GM19351 (cell line): ENCODE measurements at regions not wholly inside any gene's neighbourhood (a gene's known extent, or its start where the extent isn't known, plus 50 kb on each side); places are given as distances from the start of the nearest gene placed in this dataset.

Experiments used
- ATAC-seq: cut with Tn5 transposase; IDR thresholded peaks from one replicate; pipeline ENCODE4 v1.9.1; 2021; ENCODE audit warnings: mild to moderate bottlenecking, moderate library complexity; ENCODE audit not compliant: unreplicated experiment

DNA sequence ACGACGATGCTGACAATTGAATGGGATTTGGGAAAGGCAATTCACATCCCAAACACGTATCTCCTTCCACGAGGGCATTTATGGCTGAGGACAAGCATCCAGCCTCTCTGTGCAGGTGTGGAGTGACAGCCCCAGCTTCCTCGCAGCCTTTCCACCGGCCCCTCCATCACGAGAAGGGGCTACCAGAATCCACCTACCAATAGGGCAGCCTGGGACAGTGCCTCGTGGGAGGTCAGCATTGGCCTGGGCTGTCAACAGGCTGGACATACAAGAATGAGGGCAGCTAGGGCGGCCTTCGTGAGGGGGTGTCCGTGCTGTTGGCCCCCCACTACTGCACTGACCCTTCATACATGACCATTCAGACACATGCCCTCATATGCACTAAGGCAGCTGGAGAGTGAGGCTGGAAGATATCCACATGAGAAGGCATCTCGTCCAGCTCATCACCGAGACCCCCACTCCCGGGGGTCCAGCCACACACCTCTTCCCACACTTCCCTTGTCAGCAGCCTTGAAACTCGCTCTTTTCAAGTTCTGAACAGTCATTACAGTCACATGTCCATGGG, 81.0 kb upstream of the ADRA2C start:
- ATAC-seq, result no peak

DNA sequence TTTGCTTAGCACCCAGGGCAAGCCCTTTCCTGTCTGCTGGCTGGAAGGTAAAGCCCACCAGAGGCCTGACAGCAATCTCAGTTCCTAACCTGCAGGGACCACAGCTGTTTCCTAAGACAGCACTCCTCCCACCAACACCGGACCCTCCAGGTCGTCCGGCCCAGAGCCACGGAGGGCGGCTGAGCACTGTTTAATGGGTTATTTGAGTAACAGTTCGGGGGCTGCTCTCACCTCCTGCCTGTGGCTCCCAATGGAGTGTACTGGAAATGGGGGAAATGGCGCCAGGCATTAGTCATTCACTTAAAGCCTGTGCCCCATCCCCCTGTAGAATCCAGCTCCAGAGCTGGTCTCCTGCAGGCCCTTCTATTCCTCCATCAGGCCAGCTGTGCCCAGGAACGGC, 81.6 kb upstream of the ADRA2C start:
- no peak for ATAC-seq

DNA sequence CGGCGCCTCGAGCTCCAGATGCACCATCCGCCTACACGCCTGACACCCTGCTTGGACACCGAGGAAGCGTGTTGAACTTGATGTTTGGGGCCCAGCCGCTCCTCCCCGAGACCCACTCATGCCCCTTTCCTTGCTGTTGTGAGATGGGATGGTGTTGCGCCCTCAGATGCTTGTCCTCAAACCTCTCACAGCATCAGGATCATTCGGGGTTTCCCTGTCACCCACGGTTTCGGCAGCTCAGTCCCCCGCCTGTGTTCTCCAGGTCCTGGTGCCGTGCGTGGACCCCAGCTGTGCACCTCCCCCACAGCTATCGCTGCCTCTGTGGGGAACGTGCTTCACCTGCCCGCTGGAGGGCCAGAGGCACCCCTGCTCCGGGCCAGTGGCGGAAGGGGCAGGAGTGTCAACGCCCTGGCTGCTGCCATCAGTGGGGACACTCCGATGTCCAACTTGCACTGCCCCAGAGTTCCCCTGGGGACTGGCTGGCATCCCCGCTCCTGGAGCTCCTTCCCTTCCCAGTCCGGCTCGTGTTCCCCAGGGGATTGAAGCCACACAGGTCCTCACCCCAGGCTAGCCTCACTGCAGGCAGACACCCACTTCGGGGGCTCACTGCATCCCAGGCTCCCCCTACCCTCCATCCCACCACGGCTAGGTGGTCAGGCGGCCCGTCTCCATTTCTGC, 82.3 kb upstream of the ADRA2C start:
- ATAC-seq, result no peak

DNA sequence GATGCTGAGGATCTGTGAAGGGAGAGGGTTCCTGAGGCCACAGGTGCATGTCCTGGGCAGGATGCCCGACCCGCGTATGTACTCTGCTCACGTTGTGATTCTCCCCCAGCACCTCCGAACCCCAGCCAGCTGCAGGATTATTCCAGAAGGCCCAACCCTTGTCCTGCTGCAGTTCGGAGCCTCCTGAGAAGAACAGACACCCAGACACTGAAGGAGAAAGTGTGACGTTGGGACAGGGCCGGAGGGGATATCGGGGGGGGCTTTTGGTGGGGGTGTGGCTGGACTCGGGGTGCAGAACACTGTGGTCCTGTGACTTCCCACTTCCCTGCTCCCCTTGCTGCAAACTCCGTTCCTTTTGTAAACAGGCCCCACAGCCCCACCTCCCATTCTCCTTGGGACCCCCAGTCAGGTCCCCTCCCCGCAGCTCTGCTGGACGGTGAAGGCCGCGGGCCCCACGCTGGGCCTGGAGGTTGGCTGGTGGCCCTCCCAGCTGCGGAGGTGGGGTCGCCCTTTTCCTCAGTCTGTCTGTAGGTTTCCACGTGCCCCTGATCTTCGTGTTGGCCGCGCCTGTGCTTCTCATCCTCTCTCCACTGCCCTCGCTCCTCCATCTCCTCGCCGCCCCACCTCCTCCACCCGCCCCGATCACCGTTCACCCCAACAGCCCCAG, 83.0 kb upstream of the ADRA2C start:
- ATAC-seq, result no peak

DNA sequence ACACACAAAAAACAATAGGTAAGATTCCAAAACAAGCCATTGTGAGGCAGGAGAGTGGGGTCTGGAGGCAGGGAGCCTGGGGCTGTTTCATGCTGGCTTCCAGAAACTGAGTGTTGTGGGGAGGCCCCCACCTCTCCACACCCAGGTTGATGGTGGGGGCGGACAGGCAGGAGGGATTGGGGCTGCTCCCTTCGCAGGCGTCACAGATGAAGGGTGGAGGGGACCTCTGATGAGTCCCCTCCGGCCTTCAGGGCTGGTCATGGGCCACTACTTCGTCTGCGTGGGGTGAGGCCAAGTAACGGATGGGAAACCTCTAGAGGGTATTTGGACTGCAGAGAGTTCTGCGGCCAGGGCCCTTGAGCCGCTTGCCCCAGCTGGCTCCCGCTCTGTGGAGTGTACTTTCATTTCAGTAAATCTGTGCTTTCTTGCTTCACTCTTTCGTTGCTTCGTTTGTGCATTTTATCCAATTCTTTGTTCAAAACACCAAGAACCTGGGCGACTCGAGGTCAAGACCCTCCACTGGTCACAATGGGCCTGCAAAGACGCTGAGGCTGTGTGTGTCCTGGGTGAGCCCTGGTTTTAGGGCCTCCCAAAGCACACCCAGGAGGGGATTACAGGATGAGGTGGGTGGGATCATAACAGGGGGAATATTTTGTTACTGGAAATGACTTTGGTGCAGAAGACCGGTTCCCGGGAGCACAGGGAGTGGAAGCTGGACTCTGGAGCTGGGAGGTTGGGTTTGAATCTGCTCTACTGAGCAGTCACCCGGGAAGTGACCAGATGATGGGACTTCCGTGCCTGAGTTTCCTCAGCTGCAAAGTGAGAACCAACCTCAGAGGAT, 83.7 kb upstream of the ADRA2C start:
- ATAC-seq, result no peak

DNA sequence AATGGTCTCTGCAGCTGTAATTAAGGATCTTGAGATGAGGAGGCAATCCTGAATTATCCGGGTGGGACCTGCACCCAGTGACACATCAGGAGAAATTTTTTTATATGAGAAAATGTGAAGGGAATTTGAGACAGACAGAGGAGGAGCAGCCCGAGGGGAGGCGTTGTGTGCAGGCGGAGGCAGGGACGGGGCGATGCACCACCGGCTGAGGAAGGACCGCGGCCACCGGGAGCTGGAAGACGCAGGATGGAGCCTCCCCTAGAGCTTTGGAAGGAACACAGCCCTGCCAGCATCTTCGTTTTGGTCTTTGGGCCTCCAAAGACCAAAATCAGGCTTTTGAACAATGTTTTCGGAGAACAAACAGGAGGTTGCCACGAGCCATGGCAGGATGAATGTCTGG, 85.0 kb upstream of the ADRA2C start:
- ATAC-seq, result no peak

DNA sequence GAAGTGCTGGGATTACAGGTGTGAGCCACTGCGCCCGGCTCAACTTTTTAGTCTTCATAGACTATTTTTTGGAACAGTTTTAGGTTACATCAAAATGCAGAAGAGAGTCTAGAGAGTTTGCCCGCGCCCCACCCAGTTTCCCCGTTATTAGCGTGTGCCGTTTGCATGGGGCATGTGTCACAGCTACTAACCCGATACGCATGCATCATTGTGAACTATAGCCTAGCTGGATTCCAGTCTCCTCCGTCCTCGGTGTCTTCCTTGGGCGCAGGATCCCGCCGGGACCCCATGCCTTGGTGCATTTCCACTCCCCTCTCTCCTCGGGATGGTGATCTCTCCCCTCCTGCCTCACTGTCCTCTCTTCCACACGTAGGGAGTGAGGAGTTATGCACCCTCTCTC, 85.5 kb upstream of the ADRA2C start:
- no peak for ATAC-seq

DNA sequence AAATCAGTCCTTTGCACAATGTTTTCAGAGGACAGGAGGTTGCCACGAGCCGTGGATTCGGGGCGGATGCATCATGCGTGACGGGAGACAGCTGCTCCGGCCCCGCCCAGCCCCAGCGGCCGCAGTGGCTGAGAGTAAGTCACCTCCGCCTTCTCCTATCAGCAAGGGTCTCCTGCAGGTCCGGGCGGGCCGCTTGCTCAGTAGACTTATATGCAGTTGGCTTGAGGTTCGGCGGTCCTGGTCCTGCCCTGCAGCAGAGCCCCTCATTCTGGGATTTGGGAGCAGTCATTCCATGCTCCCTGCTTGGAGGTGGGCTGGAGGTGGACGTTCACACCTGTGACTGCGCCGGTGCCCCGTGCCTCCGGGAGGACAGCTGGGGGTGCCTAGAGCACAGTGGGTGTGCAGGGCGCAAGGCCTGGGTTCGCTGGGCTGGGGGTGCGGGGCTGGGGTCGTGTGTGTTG, 86.3 kb upstream of the ADRA2C start:
- ATAC-seq, result no peak

DNA sequence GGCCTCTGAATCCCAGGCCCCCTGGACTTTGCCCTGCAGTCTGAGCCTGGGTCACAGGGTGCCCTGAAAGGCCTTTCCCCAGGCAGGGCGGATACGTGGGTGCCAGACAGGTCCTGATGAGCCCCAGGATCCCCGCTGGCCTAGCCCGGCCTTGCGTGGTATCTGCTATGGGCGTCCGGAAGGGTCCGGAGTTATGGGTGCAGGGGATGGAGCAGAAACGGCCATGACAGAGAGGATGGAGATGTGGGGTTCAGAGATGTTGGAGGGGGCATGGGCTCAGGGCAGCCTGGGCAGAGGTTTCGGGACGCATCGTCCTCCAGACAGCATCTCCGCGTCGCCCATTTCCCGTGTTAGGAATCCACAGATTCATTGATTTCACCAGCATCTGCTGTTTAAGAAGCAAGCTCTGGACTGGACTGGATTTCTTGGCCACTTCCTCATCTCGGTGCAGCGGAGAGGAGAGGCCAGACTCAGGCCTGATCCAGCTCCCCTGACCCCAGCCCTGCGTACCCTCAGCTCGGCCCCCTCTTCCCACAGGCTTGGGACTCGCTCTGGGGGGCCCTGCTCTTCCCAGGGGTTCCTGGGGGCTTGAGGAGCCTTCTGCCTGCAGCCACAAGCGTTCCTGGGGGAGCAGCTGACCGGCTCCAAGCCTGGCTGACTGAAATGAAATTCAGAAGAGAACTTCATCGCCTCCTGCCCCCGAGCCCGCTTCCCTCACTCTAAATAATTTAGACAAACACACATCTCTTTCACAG, 86.9 kb upstream of the ADRA2C start:
- ATAC-seq, result no peak

DNA sequence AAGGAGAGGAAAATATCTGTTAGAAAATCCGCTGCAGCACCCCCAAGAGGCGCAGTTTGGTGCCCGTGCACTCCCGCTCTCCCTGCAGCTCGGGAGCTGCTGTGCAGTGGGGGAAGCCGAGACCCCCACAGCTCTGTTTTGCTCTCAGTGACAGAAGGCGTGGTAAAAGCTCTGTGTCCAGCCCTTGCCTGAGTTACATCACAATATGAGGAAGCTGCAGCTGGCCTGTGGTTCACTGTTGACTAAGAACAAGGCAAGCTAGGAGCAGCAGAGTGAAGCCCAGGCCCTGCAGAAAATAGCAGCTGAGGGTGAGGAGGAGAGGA, 88.5 kb upstream of the ADRA2C start:
- no peak for ATAC-seq

DNA sequence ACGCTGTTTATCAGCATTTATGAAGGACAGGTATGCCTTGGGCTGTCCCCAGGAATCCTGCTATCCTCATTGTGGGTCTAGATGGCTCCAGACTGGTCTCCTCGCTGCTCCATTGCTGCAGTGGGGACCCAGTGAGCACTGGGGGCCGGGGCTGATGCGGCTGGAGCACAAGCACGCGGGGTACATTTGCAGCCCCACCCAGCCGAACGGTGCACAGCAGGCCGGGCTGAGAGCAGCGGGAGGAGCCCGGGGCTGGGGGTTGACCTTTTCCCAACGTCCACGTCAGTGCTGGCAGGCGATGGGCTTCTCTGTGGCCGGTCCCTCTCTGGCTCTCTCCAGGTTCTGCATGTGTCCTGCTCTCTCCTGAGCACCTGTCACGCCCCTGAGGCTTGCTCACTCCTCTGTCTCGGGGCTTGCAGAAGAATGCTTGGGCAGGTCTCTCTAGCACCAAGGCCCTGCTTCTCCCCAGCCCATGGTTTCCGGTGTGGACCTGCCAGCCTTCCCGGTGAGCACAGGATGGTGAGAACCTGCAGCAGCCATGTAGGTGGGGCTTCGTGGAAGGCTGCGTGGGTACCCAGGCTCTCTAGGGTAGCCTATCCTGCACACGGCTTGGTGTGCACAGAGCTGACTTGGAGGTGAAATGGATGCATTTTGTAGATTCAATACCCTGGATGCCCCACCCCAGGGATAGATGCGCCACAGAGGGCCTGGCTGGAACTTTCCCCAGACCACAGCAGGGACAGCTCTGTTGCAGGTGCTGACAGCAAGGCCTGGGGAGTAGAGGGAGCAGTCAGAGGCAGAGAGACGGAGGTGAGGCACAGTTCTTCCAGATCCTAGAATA, 89.1 kb upstream of the ADRA2C start:
- no peak for ATAC-seq

DNA sequence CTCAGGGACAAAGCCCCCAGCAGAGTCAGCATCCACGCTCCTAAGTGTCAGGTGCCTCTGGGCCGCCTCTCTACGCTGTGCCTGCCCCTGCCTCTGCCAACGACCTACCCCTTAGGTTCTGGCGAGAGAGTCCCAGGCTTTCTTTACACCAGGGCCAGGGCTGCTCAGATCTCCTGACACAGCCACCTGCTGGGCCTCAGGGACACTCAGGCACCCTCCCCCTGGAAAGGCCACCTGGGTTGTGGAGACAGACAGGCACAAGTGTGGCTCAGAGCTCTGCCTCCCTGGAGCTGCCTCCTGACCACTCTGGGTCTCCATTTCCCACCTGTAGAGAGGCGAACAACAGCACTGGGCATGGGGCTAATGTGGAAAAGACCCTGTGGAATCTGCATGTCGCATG, 90.0 kb upstream of the ADRA2C start:
- no peak for ATAC-seq

DNA sequence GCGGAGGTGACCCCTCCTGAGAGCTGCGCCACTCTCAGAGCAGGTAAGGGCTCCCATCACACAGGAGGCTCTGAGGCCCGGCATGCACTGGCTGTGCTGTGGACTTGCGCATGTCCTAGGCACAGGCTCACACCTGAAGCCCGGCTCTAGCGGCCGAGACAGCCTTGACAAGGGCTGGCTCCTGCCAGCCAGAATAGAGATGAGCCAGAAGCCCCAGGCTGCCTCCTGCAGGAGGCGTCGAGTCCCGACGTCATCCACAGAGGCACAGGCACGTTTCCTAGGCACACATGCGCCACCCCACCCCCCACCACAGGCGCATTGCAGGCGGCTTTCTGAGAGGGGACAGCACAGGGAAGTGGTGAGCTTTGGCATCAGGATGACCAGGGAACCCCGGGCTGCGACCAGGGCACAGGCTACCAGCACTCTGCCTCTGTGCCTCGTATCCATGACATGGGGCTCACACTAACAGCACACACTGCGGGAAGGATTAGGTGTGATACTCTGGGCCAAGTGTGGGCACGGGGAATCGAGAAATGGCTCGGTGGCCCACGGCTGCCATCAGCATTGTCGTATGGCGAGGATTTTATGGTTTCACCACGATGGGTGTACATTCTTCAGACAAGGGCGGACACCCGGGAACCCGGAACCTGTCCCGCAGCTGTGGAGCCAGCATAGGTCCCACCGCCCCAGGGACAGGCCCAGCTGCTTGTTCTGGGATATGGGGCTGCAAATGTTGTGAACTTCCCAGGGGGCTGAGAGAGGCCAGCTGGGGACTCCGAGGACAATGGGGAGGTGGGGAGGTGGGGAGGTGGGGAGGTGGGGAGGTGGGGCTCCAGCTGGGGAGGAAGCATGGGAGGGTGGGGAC, 90.7 kb upstream of the ADRA2C start:
- ATAC-seq, result no peak

DNA sequence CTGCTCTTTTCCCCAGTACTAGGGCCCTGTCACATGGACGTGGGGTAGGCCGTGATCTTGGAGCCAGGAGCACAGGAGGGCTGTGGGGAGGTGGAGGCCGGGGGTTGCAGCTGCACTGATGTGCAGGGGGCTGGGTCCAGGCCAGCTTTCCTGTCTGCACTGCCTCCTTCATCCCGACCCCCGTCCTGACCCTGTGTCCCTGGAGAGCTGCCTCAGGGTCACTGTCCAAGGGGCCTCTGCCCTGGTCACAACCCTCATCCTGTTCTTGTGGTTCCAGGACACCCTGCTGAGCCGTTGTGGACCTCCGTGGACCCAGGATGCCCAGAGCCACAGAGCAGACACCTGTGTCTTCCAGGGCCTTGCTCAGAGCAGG, 91.7 kb upstream of the ADRA2C start:
- ATAC-seq, result no peak

DNA sequence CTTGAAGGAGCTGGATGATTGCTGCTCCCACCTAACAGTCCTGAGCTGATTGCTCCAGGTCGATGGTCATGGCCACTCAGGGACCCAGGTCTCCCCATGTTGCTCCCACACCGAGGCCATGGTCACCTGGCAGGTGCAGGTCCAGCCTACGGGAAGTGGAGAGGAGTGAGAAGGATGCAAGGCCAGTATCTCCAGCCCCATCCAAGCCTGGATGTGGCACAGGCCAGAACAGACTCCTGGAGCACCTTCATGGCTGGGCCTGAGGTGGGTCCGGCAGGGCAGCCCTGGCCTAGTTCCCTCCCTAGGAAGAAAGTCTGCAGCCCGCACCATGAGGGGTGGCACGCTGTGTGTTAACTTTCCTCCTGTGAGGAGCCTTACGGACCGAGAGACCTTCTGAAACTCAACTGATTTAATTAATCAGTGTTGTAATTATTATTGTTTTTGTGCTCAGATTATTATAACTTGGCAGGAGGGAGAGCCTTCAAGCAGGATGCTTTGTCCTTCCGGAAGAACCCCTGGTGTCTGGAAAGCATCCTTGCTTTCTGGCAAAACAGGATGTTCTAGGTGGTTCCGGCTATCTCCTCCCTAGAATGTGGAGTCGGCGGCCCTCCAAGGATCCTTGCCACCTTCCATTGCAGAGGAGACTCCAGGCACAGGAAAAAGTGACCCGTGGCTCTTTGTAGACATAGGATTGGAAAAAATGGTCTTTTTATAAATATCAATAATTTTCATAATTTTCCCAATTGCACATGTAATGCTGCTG, 92.3 kb upstream of the ADRA2C start:
- ATAC-seq, result no peak

DNA sequence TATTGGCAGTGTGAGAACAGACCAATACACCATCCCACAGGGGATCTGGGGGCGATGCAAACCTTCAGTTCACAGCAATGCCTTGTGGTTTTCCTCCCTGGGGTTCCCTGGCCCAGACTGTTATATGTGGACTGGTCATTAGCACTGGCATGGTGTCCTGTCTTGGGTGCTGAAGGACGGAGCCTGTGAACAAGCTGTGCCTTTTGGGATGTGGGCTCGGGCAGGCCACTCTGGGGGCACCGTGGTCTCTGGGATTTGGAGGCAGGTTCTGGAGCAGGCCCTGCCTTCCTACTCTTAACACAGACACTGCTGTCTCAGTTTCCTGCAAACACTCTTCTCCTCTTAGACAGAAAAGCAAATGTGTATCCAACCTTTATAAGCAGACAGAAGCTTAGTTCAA, 93.0 kb upstream of the ADRA2C start:
- no peak for ATAC-seq

DNA sequence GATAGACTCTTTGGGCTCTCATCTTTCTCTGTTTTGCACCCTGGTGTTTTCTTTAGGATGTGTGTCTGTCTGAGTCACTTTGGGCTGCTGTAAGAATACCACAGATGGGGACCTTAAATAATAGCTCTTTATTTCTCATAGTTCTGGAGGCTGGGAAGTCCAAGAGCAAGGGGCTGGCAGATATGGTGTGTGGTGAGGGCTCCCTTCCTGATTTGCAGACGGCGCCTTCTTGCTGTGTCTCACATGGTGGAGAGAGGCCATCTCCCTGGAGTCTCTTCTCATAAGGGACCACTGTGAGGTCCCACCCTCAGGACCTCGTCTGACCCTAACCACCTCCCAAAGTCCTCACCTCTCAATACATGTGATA, 93.7 kb upstream of the ADRA2C start:
- no peak for ATAC-seq

DNA sequence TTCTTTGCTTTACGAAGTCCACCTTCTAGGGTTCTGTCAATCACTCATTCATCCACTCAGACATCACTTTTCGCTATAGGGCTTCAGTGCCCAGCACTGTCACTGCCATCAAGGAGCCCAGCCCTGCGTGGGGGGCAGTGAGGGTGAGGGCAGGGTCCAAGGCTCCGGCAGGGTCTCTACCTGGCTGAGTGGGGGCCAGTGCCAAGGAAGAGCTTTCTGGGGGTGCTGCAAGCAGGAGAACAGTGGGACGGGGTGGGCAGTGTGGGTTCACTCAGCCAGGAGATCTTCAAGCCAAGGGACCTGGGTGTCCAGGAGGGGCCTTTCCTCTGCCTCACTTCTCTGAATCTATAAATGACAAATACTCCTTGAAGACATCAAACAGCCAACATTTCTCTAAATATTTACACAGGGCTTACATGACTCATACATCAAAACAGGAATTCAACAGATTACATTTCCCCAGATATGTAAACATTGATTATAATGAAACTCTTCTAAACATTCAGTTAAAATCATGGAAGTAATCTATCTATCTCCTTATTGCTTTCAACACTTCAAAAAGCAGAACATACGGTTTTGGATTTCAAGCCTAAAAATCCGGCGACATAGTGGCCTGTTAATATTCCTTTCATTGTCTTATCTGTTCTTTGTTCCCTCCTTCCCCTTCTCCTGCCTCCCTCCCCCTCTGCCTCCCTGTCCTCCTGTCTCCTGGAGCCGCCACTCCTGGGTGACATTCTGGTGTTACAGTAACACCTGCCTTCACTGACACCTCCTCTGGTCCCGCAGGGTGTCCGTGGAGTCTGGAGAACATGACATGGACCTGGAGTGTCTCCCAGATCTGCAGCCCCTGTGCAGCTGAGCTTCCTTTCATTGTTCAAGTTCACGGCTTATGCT, 94.4 kb upstream of the ADRA2C start:
- no peak for ATAC-seq
